RWPE1 (cell line): ENCODE measurements at regions not wholly inside any gene's neighbourhood (a gene's known extent, or its start where the extent isn't known, plus 50 kb on each side); places are given as distances from the start of the nearest gene placed in this dataset.

ENCODE experiments used
- CTCF ChIA-PET: fragments of 350-600 bp; sonication (Branson Sonifier 250); formaldehyde crosslinking; extraction: SDS; loops from one replicate; lab custom pipeline; 2021; lab: Yijun Ruan, JAX
- POLR2A ChIA-PET: fragments of 400-600 bp; formaldehyde crosslinking; extraction: SDS; loops from one replicate; lab custom pipeline; 2020; ENCODE audit warnings: antibody characterized with exemption; ENCODE audit not compliant: low non-redundant PET; lab: Yijun Ruan, JAX
- DNase-seq: peaks from one replicate; pipeline ENCODE4 v3.0.0; 2012; ENCODE audit warnings: low spot score
- H3K27ac ChIP-seq: fragments of 450-650 bp; 2 replicates; pipeline ENCODE4 v1.5.1; 2017
- CTCF ChIP-seq: fragments of 450-650 bp; conservative IDR thresholded peaks from 2 replicates; pipeline ENCODE4 v1.5.1; 2017; ENCODE audit warnings: low read depth, mild to moderate bottlenecking

DNA sequence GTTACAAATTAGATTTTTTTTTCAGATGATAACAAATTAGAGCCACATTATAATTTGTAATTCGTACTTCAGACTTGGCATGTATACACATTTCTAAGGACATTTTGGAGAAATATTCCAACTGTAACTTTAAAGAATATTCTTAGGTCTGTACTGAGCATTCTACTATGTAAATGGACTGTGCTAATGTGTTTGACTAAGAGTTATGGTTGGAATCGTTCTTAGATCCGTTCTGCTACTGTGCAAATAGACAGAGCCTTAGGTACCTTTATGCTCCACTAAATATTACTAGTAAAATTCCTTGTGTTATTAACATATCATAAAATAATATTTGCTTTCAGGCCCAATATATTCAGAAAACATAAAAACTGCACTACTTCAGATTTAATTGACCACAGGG, 1180.0 kb upstream of the TENM3 start:
- CTCF ChIA-PET, result no interaction called here
- H3K27ac ChIP-seq, result no peak overlapping the region

GRCh38 chr4:181077341-181077740, 1165.9 kb upstream of the TENM3 start:
- no peak for TF ChIP-seq CTCF
- ChIA-PET POLR2A (no interaction called here), CTCF (no interaction called here)
- DNase-seq, result no peak
- no peak overlapping the region for H3K27ac ChIP-seq

More for the DNA sequence above, 1180.0 kb upstream of the TENM3 start:
- no peak for DNase-seq
- POLR2A ChIA-PET, result no interaction called here
- TF ChIP-seq CTCF, result no peak

DNA sequence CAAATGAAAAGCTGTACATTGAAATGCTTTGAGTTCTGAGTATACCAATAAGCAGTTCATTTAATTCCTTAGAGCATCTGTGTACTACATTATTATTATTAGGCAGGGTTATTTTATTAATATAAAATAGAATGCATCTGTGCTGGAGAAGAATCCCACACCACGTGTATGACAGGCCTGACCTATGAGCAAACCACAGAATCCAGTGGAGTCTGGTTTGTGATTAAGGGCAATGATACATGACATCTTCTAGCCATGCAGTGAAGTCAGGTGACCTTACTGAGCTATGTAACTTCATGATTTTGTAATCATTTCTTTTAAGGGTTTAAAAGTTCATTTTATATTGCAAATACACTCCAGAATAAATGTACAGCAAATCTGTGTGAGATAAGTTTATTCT, 1165.0 kb upstream of the TENM3 start:
- ChIA-PET CTCF (interaction anchor here (0.6 to 0.7 kb wide), 2 partner anchors 67 to 98 kb away, joined by 3 to 8 read pairs; no protein-coding TSS in a partner anchor), POLR2A (no interaction called here)
- no peak overlapping the region for H3K27ac ChIP-seq
- TF ChIP-seq CTCF, result no peak
- DNase-seq, result no peak

GRCh38 chr4:181083757-181084361, 1159.3 kb upstream of the TENM3 start:
- TF ChIP-seq CTCF, result no peak
- DNase-seq, result no peak
- no peak overlapping the region for H3K27ac ChIP-seq
- ChIA-PET POLR2A (no interaction called here), CTCF (interaction anchor here (1.1 kb wide), 1 partner anchor 1342 kb away, joined by 5 read pairs; no protein-coding TSS in a partner anchor)

DNA sequence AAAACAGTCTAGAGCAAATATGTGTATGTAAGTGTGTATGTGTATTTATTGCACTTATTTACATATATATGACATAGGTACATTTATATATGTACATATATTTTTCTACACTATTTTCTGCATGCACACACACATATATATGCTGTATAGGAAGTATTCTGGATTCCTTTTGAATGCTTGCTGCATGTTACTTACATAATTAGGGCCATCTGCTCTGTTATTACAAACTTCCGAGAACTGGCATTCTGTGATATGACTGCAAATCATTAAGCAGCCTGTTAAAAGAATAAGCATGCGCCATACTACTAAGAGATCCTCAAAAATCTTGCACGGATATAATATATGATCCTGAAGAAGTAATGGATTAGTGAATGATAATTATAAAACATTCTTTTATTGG, 1157.6 kb upstream of the TENM3 start:
- TF ChIP-seq CTCF, result no peak
- CTCF ChIA-PET, result interaction anchor here (0.6 kb wide), 1 partner anchor 385 kb away, joined by 3 read pairs; no protein-coding TSS in a partner anchor
- POLR2A ChIA-PET, result no interaction called here
- H3K27ac ChIP-seq, result no peak overlapping the region
- no peak for DNase-seq

DNA sequence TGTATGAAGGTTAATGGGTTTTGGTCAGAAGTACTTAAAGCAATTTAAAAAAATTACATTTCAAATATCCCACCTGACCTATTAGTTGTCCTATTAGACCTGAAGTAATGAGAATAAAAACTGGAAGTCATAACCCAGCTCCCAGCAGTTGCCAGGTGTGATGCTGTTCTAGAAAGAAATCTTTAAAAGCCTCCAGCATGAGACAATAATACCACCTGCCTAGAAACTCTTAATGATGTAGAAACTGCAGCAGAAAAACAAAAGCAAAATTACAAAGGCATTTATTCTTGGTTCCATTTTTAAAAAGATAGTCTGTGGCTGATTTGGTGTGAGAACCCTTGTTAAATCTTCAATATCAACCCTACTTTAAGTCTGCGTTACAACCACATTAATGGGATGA, 1137.7 kb upstream of the TENM3 start:
- CTCF ChIA-PET, result no interaction called here

More for the DNA sequence above, 1137.7 kb upstream of the TENM3 start:
- DNase-seq, result no peak
- H3K27ac ChIP-seq, result no peak overlapping the region
- POLR2A ChIA-PET, result no interaction called here
- TF ChIP-seq CTCF, result no peak
